ENCODE measurements at regions not wholly inside any gene's neighbourhood (a gene's known extent, or its start where the extent isn't known, plus 50 kb on each side); places are given as distances from the start of the nearest gene placed in this dataset.

GRCh38 chr5:171509467-171509866, 90.0 kb downstream of the FGF18 start:
- no peak for DNase-seq

DNA sequence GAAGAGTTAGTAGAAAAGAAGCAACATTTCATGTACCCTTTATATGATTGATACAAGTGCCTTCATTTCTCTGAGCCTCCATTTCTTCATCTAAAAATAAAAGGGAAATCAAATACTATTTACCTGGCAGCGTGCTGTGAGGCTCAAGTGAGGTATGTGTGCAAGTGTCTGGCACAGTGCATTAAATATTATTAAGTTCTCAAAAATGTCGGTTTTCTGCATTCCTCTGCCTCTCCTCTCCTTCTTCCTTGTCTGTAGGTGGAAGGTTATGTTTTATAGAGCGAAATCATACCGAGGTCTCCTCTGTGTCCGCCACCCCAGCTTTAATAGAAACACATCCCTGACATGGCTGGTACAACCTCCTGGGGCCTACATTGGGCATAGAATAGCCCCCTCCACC, 93.0 kb downstream of the FGF18 start:
- DNase-seq: no peak

DNA sequence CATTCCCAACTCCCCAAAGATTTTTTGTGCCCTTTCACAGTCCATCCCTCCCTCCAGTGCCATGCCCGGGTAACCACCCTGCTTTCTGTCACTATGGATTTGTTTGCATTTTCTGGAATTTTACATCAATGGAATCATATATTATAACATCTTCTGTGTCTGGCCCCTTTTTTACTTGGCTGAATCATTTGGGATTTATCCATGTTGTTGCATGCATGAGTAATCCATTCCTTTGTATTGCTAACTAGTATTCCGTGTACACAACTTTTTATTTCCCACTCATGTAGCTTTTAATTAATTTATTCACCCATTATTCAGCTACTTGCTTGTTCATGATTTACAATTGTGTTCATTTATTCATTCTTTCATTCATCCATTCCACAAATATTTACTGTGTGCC, 94.1 kb downstream of the FGF18 start:
- no peak for DNase-seq

GRCh38 chr5:171518916-171519315, 99.5 kb downstream of the FGF18 start:
- DNase-seq: no peak

GRCh38 chr5:171520300-171521174, 101.1 kb downstream of the FGF18 start:
- no peak for DNase-seq

- no peak for DNase-seq
These were observed 101.8 kb downstream of the FGF18 start for GRCh38 chr5:171521219-171521633.

DNA sequence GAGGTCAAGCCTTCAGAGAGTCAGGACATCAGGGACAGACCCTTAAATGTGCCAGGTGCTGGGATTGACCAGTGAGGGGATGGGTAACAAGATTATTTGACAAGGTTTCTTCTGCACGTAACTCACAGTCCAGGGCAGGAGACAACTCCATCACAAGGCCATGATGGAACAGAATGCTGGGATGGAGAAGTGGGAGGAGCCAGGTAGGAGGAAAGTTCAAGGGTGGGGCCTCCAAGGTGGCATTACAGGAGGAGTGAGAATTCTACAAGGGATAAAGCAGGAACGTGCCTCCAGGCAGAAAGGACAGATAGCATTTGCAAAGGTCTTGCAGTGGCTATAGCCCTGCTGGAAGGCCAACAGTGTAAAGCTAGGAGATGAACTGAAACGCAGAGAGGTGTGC, 102.2 kb downstream of the FGF18 start:
- DNase-seq: no peak

DNA sequence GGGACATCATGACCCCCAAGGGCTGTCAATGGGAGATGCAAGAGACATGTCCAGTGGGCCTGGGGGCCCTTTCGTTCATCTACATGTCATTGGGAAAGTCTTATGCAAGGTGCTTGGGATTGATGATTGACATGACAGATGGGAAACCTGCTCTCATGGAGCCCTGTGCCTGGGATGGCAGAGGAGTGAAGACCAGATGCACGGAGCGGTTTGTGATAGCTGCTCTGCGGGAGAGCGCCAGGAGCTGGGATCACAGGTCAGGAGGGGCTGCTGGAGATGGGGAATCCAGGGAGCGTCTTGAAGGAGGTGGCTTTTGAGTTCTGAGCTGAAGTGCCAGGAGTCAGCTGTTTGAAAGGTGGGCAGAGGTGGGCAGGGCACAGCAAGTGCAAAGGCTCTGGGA, 104.3 kb downstream of the FGF18 start:
- DNase-seq: no peak

- peak; percentile 73 for DNase-seq
These were observed 105.0 kb downstream of the FGF18 start for GRCh38 chr5:171524466-171524865.

GRCh38 chr5:171525085-171525484, 105.6 kb downstream of the FGF18 start:
- DNase-seq: no peak

- no peak for DNase-seq
These were observed 108.6 kb downstream of the FGF18 start for GRCh38 chr5:171528036-171528435.

DNA sequence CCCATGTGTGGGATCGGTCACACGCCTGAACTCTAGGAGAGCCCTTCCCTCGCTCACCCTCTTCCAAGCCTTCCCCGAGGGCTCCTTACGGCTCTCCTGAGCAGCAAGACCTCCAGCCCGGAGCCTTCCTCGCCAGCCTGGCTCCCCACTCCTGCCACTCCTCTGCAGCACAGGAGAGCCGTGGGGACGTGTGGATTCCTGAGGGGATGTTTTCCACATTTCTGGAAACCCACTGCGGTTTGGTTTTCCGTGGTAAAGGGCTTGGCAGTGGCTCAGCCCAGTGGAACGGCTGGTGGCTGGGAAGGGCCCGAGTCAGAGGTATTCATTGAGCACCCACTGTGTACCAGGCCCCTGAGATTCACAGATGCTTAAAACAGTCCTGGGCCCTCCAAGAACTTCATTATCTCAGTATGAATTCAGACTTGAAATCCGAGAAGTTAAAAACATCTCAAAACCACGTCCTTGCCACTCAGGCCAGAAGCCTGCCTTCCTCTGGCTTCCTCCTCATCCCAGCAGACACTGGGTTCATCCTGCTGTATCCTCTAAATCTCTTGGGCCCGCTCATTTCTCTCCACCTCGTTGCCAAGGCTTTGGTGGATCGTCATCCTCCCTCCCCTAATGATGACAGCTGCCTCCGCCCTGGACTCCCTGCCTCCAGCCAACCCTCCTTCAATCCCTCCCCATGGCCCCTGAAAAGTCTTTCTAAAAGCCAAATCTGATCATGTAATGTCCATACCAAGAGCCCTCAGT, 109.6 kb downstream of the FGF18 start:
- no peak for DNase-seq

DNA sequence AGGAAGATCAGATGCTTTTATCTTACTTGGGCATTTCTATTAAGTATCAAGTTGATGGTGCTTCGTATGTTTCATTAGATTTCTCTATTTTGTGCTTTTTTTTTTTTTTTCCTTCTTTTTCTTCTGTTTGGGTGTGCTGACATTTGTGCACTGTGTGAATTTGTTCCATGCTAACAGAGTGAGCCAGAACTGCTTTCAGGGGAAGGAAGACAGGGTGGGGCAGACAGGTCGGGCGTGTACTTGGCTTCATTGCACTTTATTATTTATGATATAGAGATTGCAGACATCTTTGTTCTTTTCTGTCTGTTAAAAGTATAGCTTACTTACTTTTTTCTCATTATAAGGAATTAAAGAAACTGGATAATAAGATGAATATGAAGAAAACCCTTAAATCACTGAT, 112.2 kb downstream of the FGF18 start:
- no peak for DNase-seq

GRCh38 chr5:171533153-171533552, 113.7 kb downstream of the FGF18 start:
- DNase-seq: no peak

DNA sequence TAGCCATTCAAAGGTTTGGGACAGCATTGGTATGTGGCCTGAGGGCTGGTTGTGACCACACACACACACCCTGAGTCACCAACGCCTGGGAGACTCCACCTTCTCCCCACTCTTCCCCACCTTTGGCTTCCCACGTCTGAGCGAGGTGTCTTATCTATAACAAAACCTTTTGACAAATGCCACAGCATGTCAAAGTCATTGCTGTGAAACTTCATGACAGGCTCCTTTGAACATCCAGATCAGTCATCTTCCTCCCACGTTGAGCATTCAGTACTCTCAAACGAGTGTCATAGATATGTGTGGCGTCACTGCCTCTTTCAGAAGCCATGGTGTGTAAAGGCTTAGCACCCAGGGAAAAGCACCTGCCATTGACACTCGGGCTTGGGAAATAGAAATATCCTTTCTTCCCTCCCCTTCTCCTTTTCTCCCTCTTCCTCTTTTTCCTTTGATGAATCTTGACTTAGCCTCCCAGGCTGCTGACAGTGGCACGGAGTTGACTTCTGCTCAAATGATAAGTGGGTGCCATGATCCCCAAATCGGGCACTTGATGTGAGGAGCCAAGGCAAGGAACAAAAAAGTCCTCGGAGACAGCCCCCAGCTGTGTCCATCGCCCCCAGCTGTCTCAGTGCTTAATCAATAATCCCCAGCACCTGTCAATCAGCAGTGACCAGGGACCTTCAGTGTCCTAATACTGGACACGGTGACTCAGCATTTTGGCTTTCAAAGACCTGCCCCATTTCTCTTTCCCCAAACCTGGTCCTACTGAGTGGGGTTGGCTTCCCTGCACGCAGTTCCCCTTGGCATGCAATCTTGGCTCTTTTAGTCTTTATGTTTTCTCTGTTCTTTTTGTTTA, 114.8 kb downstream of the FGF18 start:
- no peak for DNase-seq

GRCh38 chr5:171535162-171535561, 115.7 kb downstream of the FGF18 start:
- no peak for DNase-seq

DNA sequence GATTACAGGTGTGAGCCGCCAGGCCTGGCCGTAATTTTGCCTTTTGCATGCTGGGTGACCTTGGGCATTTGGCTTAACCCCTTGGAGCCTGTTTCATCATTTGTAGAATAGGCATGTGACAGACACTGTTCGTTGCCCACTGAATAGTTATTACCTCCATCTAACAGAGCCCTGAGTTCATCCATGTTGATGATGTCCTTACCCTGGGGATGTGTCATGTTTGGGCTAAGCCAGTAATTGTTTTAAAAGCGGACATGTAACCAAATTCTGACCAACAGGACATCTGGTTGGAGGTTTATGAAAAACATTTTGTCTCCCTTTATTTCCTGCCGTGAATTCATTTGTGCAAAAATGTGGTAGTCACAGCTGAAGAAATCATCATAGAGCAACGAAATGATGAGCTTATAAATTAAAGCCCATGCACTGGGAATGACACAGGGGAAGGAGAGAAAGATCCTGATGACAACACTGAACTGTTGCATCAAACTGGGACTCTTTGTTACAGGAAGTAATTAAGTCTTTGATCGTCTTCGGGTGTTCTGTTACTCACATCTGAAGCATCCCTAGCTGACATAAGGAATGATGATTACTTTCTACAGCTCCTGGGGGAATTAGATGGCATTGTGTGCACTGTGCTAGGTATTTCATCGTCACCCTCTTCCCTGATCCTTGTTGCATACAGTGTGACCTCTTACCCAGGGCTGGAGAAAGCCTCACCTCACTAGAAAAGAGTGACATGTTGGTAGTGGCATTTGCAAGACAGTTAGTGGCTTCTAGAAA, 117.8 kb downstream of the FGF18 start:
- DNase-seq: no peak

DNA sequence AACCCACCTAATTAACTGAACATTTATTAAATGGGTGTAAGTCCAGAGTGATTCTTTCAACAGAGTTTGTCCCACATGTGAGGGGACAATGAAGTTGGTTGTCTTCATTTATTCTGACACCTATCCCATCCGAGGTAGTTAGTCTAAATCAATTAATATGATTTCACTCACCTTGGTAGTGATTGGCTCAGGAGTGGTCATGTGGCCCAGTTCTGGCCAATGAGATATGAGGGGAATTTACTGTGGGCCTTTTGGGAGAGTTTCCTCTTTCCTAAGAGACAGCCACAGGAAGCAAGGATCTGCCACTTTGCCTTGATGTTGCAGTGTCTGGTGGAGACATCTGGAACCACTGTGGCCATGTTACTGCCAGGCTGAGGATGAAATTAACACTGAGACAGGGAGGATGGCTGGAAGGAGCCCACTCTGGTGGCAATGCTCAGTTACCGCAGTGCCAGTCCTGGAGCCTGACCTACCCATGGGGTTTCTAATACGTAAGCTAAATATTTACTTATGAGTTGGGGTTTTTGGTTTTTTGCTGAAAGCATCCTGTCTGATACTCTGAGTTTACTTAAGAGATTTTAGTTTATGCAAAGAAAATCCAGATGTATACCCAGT, 118.6 kb downstream of the FGF18 start:
- DNase-seq: no peak

GRCh38 chr5:171538681-171539080, 119.2 kb downstream of the FGF18 start:
- no peak for DNase-seq

DNA sequence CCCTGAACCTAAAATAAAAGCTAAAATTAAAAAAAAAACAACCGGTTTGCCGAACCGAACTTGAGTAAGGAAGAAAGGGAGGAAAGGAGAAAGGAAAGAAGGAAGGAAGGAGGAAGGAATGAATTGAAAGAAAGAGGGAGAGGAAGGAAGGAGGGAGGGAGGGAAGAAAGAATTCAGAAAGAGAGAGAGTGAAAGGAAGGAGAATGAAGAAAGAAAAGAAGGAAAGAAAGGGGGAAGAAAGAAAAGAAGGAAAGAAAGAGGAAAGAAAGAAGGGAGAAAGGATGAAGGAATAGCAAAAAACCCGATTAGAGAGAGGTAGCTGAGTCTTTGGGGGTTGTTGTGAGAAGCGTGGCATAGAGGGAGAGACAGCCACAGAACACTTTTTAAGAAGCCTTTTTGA, 121.4 kb downstream of the FGF18 start:
- no peak for DNase-seq

DNA sequence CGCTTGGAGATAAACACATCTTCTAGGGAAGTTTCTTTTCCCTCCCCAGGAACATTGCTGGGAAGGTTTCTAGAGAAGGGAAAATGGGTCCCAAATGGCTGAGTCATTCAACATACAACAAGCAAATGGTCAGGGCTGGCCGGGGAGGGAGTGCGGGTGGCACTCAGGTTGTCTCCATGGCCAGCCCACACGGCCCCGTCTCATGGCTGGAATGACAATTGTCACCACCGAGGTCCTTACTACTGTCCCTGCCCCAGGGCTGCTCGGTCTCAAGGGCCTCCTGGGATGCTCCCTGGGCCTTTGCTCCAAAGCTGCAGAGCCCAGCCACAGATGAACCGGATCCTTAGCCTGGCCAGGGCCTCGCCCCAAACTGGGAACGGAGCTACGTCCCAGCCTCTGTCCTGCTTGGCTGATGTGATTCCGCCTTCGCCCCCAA, 121.9 kb downstream of the FGF18 start:
- no peak for DNase-seq

Data from hindlimb muscle (tissue), 1 donor.